Heart left ventricle (tissue), 13 donors: ENCODE measurements at regions not wholly inside any gene's neighbourhood (a gene's known extent, or its start where the extent isn't known, plus 50 kb on each side); places are given as distances from the start of the nearest gene placed in this dataset.

ENCODE experiments used
- CTCF ChIP-seq, 12 donors: fragments of 200-600 bp; sonication (generic) in 4 of 12; IDR thresholded peaks; one replicate each; pipeline versions ENCODE4 v1.5.0 to v1.8.0; 2018 to 2022; ENCODE audit warnings: antibody characterized with exemption in 12 of 12, mild to moderate bottlenecking in 5 of 12
- POLR2A ChIP-seq, 2 donors: fragments of 450-650 bp; IDR thresholded peaks; one replicate each; pipeline ENCODE4 v1.6.1; 2017; ENCODE audit warnings: antibody characterized with exemption in 2 of 2, mild to moderate bottlenecking in 2 of 2, moderate library complexity in 2 of 2
- donor health status: ischemic (EF 13 %, LVEDD 7.1; RV severe dilation, severe dysfunction).
- donor health status: DM: no; HTN: yes; CAD: no.
- donor health status: DM: no; HTN: no; CAD: no.
- donor health status: ischemic (EF 25% LVEDD 6.9; RV normal size, moderate dysfunction).
- donor health status: ischemic (EF 25% LVEDD 5.7; RV mildly dilated, moderate dysfunction).
- donor health status: ischemic (EF 35%, LVEDD 5.7; RV mildly dilated, moderate dysfunction).
- donor health status: nonischemic (EF 11% LVEDD 7.7; RV severe dilation, severe dysfunction).
- donor health status: DM: yes; HTN: yes; CAD: no.
- donor health status: PGD.
- donor health status: ischemic (EF 29% LVEDD 5.4; RV normal size, mild dysfunction).
- donor health status: nonischemic (EF 23%, LVEDD 6.1; RV moderate dilation, normal function).

- TF ChIP-seq CTCF (IDR thresholded peaks at IDR 0.05) (no peak), POLR2A (IDR thresholded peaks at IDR 0.05) (no peak)
These were observed 377.8 kb upstream of the POU1F1 start for GRCh38 chr3:87654184-87654583.
